Kasumi-1 (cell line): ENCODE measurements at regions not wholly inside any gene's neighbourhood (a gene's known extent, or its start where the extent isn't known, plus 50 kb on each side); places are given as distances from the start of the nearest gene placed in this dataset.

ENCODE experiments used
- DNase-seq, 2 experiments: peaks; one replicate each; lab custom pipeline; 2025; lab: John Stamatoyannopoulos, UW

GRCh38 chr6:167756597-167756996 lies 70.1 kb upstream of the AFDN start:
- DNase-seq: no peak

- DNase-seq: no peak
These were observed 69.5 kb upstream of the AFDN start for GRCh38 chr6:167757249-167757648.

GRCh38 chr6:167757821-167758220 lies 68.9 kb upstream of the AFDN start:
- DNase-seq: no peak

GRCh38 chr6:167758309-167759023 lies 68.2 kb upstream of the AFDN start:
- no peak for DNase-seq

GRCh38 chr6:167759206-167759605 lies 67.5 kb upstream of the AFDN start:
- DNase-seq: no peak

GRCh38 chr6:167759912-167760311 lies 66.8 kb upstream of the AFDN start:
- no peak for DNase-seq

- DNase-seq: no peak
These were observed 65.5 kb upstream of the AFDN start for GRCh38 chr6:167760979-167761793.

- no peak for DNase-seq
These were observed 64.9 kb upstream of the AFDN start for GRCh38 chr6:167761794-167762258.

- no peak for DNase-seq
These were observed 64.3 kb upstream of the AFDN start for GRCh38 chr6:167762259-167762962.

- DNase-seq: no peak
These were observed 63.4 kb upstream of the AFDN start for GRCh38 chr6:167763056-167763944.

GRCh38 chr6:167764215-167764614 lies 62.5 kb upstream of the AFDN start:
- no peak for DNase-seq

- DNase-seq: no peak
These were observed 61.8 kb upstream of the AFDN start for GRCh38 chr6:167764713-167765479.

GRCh38 chr6:167766986-167767714 lies 59.6 kb upstream of the AFDN start:
- no peak for DNase-seq

- DNase-seq: no peak
These were observed 59.0 kb upstream of the AFDN start for GRCh38 chr6:167767715-167768107.

- no peak for DNase-seq
These were observed 58.1 kb upstream of the AFDN start for GRCh38 chr6:167768471-167769215.

- DNase-seq: no peak
These were observed 57.1 kb upstream of the AFDN start for GRCh38 chr6:167769408-167770190.

- no peak for DNase-seq
These were observed 56.3 kb upstream of the AFDN start for GRCh38 chr6:167770291-167770955.

GRCh38 chr6:167774881-167775280 lies 51.8 kb upstream of the AFDN start:
- DNase-seq: no peak
